ENCODE measurements at regions not wholly inside any gene's neighbourhood (a gene's known extent, or its start where the extent isn't known, plus 50 kb on each side); places are given as distances from the start of the nearest gene placed in this dataset.

DNA sequence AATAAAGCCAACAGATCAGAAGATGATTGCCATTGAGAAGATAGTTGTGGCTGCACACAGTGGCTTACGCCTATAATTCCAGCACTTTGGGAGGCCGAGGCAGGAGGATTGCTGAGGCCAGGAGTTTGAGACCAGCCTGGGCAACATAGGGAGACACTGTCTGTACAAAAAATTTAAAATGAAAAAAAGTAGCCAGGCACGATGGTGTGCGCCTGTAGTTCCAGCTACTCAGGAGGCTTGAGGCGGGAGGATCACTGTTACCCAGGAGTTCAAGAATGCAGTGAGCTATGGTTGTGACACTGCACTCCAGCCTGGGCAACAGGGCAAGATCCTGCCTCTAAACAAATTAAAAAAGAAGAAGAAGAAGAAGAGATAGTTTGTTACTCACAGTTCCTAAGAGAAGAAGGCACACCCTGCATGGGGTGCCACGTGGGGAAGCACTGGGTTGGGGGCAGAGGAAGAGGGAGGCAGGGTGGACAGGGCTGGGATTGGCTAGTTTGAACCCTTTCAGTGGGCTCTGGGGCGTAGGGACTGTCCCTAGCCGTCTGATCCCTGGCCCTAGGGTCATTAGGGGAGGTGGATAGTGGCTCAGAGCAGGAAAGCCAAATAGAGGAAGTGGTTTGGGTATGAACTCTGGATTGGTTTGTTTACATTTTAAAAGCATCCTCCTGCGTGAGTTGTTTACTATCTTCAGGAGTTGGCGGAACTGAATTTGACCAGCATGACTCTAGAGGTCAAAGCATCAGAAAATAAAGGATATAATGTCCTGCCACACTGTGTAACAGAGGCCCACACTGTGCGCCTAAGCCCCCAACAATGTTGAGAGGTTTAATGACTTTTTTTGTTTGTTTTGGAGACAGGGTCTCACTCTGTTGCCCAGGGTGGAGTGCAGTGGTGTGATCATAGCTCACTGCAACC is 60.5 kb upstream of the MEDAG start:
- DNase-seq (ENCODE audit: low read depth in 2 of 2), result no peak

DNA sequence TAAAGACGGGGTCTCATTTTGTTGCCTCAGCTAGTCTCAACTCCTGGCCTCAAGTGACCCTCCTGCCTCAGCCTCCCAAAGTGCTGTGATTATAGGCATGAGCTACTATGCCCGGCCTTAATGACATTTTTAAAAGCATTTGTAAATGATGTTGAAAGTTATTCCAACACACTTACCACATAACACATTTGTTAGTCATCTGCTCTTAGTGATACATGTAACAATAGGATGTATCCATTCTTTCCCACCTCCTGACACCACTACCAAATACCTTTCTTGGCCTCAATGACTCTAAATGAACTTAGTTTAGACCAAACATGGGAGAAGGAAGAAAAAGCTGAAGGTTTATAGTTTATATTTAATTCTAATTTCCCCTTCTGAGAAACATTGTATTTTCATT is 59.8 kb upstream of the MEDAG start:
- peak in 1 of 2 experiments; percentile 27 for DNase-seq (ENCODE audit: low read depth in 2 of 2)

DNA sequence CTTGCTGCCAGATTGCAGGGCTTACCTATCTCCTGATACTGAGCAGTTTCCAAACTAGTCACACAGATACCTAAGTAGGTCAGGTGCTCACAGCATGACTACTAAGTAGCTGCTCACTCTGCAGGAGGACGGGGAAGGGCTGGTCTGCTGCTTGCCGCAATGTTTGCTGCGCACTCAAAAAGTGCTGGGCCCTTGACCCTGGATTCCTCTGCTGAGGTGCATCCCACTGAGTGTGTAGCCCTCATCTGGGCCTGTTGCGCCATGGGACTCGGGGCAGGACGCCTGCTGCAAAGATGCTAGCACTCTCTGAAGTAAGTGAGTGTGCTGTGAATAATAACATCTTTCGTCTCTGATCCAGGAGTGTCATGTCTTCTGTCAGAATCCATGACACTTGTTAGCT is 59.2 kb upstream of the MEDAG start:
- DNase-seq (ENCODE audit: low read depth in 2 of 2), result no peak

DNA sequence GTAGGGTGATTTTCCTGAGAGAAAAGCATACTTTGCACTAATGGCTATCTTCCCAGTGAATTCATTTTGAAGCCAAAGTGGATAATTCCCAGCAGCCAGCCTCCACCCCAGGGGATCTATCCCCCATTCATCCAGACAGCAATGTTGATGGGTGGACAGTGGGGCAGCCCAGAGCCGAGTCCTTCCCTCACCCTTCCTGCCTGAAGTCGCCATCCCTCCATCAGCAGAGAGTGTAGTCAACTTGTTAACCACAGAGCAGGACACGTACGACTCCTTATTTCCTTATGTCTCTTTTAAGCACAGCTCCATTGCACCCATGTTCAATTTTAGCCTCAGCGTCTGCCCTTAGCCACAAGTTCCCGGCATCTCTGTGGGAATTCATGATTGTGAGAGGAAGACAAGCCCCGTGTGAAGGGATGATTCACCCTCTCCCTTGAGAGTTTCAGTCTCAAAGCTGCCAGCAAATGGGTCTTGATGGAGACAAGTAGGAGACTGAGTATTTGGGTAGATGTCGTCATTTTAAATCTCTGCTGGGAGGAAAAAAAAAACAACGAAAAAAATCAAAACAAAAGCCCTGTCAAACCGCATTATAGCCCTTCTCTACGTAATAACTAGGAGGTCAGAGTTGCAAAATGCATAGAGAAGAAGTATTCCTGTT is 58.3 kb upstream of the MEDAG start:
- peak; percentile 98 for DNase-seq (ENCODE audit: low read depth in 2 of 2)

DNA sequence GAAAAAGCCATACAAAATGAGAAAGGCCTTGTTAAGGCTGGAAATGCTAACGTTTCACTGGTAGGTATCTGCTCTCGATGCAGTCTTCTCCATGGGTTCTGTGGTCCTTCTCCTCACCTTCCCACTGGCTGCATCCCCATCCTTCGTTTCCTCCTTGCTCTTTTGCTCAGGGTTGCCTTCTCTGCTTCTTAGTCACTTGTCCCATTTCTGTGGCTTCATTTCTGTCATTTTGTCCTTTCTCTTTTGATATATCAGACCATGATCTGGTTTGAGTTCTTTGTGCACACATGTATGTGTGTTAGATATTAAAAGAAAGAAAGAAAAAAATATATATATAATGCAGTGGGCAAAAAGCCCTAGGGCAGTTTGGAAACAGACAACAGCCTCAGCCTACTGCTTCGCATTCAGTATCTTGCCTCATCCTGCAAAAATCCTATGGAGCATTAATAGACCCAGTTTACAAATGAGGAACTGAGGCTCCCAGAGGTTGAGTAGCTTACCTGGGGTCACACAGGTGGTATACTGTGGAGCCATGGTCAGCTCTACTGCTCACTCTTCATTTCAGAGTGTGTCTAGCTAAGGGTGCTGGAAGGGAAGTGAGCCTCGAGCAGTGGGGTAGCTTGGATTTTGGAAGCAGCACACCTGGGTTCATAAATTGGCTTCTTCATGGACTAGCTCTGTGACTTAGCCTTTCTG is 57.6 kb upstream of the MEDAG start:
- no peak for DNase-seq (ENCODE audit: low read depth in 2 of 2)

DNA sequence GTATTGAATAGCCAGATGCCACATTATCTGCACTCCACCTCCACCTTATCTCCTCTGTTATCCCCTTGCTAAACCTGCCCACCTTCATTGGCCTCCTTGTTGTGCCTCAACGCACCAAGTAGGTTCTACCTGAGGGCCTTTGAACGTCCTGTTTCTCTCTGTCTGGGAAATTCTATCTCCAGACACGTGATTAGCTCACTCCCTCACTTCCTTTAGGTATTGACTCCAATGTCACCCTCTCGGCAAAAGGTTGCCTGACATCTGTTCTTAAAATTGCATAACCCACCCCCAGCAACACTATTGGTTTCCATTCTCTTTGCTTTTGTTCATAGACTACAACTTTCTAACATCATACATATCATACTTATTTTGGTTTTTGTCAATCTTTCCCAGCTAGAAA is 56.5 kb upstream of the MEDAG start:
- no peak for DNase-seq (ENCODE audit: low read depth in 2 of 2)

DNA sequence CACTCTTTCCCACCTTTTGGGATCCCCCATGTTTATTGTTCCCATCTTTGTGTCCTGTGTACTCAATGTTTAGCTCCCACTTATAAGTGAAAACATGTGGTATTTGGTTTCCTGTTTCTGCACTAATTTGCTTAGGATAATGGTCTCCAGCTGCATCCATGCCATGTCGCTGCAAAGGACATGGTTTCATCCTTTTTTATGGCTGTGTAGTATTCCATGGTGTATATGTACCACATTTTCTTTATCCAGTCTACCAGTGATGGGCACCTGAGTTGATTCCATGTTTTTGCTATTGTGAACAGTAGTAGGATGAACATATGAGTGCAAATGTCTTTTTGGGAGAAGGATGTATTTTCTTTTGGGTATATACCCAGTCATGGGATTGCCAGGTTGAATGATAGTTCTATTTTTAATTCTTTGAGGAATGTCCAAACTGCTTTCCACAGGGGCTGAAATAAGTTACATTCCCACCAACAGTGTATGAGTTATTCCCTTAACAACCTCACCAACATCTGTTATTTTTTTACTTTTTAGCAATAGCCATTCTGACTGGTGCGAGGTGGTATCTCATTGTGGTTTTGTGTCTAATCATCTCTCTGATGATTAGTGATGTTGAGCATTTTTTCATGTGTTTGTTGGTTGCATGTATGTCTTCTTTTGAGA is 55.7 kb upstream of the MEDAG start:
- peak in 1 of 2 experiments; percentile 43 for DNase-seq (ENCODE audit: low read depth in 2 of 2)

DNA sequence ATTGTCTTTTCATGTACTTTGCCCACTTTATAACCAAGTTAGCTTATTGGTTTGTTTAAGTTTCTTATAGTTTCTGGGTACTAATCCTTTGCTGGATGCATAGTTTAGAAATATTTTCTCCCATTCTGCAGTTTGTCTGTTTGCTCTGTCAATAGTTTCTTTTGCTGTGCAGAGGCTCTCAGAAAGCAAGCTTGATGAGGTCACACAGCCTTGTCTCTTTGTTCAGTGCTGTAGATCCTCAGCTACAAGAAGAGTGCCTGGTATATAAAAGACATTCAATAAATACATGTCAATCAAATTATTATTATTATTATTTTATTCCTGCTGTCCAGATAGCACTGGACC is 55.2 kb upstream of the MEDAG start:
- no peak for DNase-seq (ENCODE audit: low read depth in 2 of 2)

DNA sequence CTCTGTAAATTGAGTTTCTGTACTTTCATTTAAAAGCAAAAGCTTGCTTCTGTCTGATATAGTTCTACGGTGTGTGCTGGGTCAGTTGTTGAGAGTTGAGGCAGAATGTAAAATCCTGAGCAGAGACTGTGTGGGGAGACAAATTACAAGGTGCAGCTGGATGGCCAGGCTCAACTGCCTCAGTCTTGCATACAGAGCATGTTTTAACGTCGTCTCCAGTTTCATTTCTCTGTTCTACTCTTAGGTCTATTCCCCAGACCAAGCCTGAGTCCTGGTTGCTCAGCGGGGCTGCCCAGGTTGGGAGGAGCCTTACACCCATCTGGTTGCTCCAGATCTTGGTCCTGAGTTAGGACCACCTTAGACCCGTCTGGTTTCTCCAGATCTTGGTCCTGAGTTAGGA is 54.4 kb upstream of the MEDAG start:
- no peak for DNase-seq (ENCODE audit: low read depth in 2 of 2)

DNA sequence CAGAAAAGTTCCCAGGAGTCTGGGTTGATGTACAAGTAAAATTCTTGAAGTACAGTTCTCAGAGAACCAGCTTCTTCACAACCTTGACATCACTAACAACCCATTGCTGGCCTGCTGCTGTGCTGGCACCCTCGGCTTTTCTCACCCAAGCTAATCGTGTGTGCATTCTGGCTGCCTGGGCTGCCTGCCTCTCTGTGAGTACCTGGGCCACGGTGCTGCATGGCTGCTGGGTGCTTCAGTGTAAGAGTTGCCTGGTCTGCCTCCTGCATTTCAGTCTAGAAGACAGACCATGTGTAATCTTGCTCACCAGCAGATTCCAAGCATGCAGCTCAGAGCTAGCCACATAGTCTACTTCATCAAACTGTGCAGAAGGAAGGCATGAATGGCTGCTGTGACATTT is 50.5 kb upstream of the MEDAG start:
- no peak for DNase-seq (ENCODE audit: low read depth in 2 of 2)

DNA sequence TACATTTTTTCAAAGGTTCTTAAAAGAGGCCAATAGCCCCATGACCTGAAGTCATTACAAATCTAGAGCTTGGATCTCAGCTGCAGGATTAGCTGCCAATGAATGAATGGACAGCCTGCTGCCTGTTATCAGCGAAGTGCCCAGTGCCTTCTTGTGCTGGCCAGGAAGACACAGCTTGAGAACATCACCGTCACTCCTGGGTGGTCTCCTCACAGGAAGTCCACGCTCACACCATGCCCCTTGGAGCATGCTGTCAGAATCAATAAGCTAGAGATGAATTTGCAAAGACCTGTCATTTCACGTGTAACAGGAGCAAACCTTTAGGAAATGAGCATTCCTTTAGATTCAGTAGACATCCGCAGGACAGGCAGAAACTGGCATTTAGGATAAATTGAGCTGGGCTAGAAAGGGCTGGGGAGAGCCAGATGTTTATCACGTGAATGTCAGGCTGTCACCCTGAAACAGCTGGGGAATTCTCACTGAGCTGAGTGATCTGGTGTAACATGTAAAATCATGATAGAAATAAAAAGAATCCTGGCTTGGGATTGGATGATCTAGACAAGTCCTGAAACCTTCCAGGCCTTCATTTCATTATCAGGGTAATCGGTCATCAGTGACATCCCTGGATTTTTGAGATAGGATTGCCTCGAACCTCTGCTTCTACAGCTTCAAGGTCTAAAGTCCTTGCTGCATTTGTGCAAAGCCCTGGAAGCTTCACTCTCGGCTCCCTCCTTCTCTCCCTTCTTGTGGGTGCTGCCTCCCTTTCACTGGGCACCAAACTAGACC is 49.9 kb upstream of the MEDAG start:
- DNase-seq (ENCODE audit: low read depth in 2 of 2), result no peak
